BE2C (cell line): ENCODE measurements at regions not wholly inside any gene's neighbourhood (a gene's known extent, or its start where the extent isn't known, plus 50 kb on each side); places are given as distances from the start of the nearest gene placed in this dataset.

Experiments
- DNase-seq: peaks from one replicate; pipeline ENCODE4 v3.0.0-alpha.2; 2020
- H3K27me3 ChIP-seq: fragments of 250-450 bp; sonication (Bioruptor Pico); 2 replicates; pipeline ENCODE4 v1.5.1; 2020; ENCODE audit warnings: mild to moderate bottlenecking
- H3K36me3 ChIP-seq: fragments of 250-450 bp; sonication (Bioruptor Pico); 2 replicates; pipeline ENCODE4 v1.5.1; 2020; ENCODE audit warnings: mild to moderate bottlenecking
- H3K4me1 ChIP-seq: fragments of 250-450 bp; sonication (Bioruptor Pico); 2 replicates; pipeline ENCODE4 v1.5.1; 2020
- H3K4me3 ChIP-seq: 2 replicates; pipeline ENCODE4 v1.5.1; 2011; ENCODE audit warnings: low read depth, low read length
- H3K9me3 ChIP-seq: fragments of 250-450 bp; sonication (Bioruptor Pico); 2 replicates; pipeline ENCODE4 v1.5.1; 2020
- CTCF ChIP-seq: IDR thresholded peaks from 2 replicates; pipeline ENCODE4 v1.5.1; 2012; ENCODE audit warnings: mild to moderate bottlenecking, low read depth, low read length

- no peak for DNase-seq
- no peaks in the 10 kb centered on the region for H3K9me3 ChIP-seq
- H3K36me3 ChIP-seq, result no peaks in the 10 kb centered on the region
- no peaks in the 10 kb centered on the region for H3K27me3 ChIP-seq
- no peaks in the 10 kb centered on the region for H3K4me1 ChIP-seq
- no peak overlapping the region for H3K4me3 ChIP-seq
- TF ChIP-seq CTCF, result no peak
Measured at GRCh38 chr6:141705431-141705830, 427.3 kb upstream of the GJE1 start.

GRCh38 chr6:141704151-141704550 lies 428.6 kb upstream of the GJE1 start:
- no peaks in the 10 kb centered on the region for H3K27me3 ChIP-seq
- H3K4me1 ChIP-seq, result no peaks in the 10 kb centered on the region
- no peak for TF ChIP-seq CTCF
- H3K36me3 ChIP-seq, result no peaks in the 10 kb centered on the region
- H3K4me3 ChIP-seq, result no peak overlapping the region
- DNase-seq, result no peak
- H3K9me3 ChIP-seq, result no peaks in the 10 kb centered on the region

GRCh38 chr6:141701732-141702131 lies 431.0 kb upstream of the GJE1 start:
- TF ChIP-seq CTCF, result no peak
- Histone ChIP-seq H3K4me3 (no peak overlapping the region), H3K9me3 (no peaks in the 10 kb centered on the region), H3K4me1 (no peaks in the 10 kb centered on the region), H3K27me3 (no peaks in the 10 kb centered on the region), H3K36me3 (no peaks in the 10 kb centered on the region)
- DNase-seq, result no peak

GRCh38 chr6:141700819-141701218 lies 431.9 kb upstream of the GJE1 start:
- no peaks in the 10 kb centered on the region for H3K27me3 ChIP-seq
- no peak for TF ChIP-seq CTCF
- no peak overlapping the region for H3K4me3 ChIP-seq
- no peaks in the 10 kb centered on the region for H3K36me3 ChIP-seq
- DNase-seq, result no peak
- H3K9me3 ChIP-seq, result no peaks in the 10 kb centered on the region
- H3K4me1 ChIP-seq, result no peaks in the 10 kb centered on the region

GRCh38 chr6:141688916-141689315 lies 443.8 kb upstream of the GJE1 start:
- Histone ChIP-seq H3K27me3 (no peaks in the 10 kb centered on the region; the same call in 1 of the 2 replicates), H3K9me3 (no peaks in the 10 kb centered on the region), H3K4me3 (no peak overlapping the region), H3K4me1 (no peaks in the 10 kb centered on the region), H3K36me3 (no peaks in the 10 kb centered on the region)
- no peak for TF ChIP-seq CTCF
- DNase-seq, result no peak

GRCh38 chr6:141685416-141685815 lies 447.3 kb upstream of the GJE1 start:
- TF ChIP-seq CTCF, result no peak
- H3K9me3 ChIP-seq, result no peaks in the 10 kb centered on the region
- DNase-seq, result no peak
- no peaks in the 10 kb centered on the region for H3K4me1 ChIP-seq
- no peak overlapping the region for H3K4me3 ChIP-seq
- H3K36me3 ChIP-seq, result no peaks in the 10 kb centered on the region
- no peaks in the 10 kb centered on the region; the same call in 1 of the 2 replicates for H3K27me3 ChIP-seq
